SK-N-SH treated with all-trans-retinoic acid at 6 μM for 48 hours (cell line): ENCODE measurements at regions not wholly inside any gene's neighbourhood (a gene's known extent, or its start where the extent isn't known, plus 50 kb on each side); places are given as distances from the start of the nearest gene placed in this dataset.

ENCODE experiments used
- ARNTL ChIP-seq: fragments of 450-650 bp; formaldehyde crosslinking; IDR thresholded peaks from 2 replicates; pipeline ENCODE4 v1.5.0; 2020; ENCODE audit warnings: low read depth, mild to moderate bottlenecking, moderate library complexity, borderline replicate concordance
- CSDC2 ChIP-seq: fragments of 250-450 bp; sonication (Bioruptor Pico); IDR thresholded peaks from 2 replicates; pipeline ENCODE4 v1.5.0; 2020; ENCODE audit warnings: mild to moderate bottlenecking, moderate library complexity
- OSR1 ChIP-seq: fragments of 250-450 bp; sonication (Bioruptor Pico); IDR thresholded peaks from 2 replicates; pipeline ENCODE4 v1.8.0; 2022; ENCODE audit warnings: moderate library complexity, mild to moderate bottlenecking, inconsistent platforms
- PATZ1 ChIP-seq: fragments of 250-450 bp; sonication (Bioruptor Pico); IDR thresholded peaks from 2 replicates; pipeline ENCODE4 v1.8.0; 2020; ENCODE audit warnings: mild to moderate bottlenecking, moderate library complexity, borderline replicate concordance
- RARB ChIP-seq: fragments of 250-450 bp; sonication (Bioruptor Pico); IDR thresholded peaks from 2 replicates; pipeline ENCODE4 v1.8.0; 2021; ENCODE audit warnings: mild to moderate bottlenecking, moderate library complexity
- SNAI2 ChIP-seq: fragments of 250-450 bp; sonication (Bioruptor Pico); IDR thresholded peaks from 2 replicates; pipeline ENCODE4 v1.5.0; 2020; ENCODE audit warnings: mild to moderate bottlenecking, moderate library complexity
- TCF4 ChIP-seq: fragments of 250-450 bp; sonication (Bioruptor Pico); IDR thresholded peaks from 2 replicates; pipeline ENCODE4 v1.8.0; 2021; ENCODE audit warnings: mild to moderate bottlenecking, moderate library complexity, borderline replicate concordance
- TOX ChIP-seq: fragments of 250-450 bp; sonication (Bioruptor Pico); IDR thresholded peaks from 2 replicates; pipeline ENCODE4 v1.8.0; 2021; ENCODE audit warnings: mild to moderate bottlenecking, moderate library complexity, borderline replicate concordance
- ZC3H10 ChIP-seq: fragments of 250-450 bp; sonication (Bioruptor Pico); IDR thresholded peaks from 2 replicates; pipeline ENCODE4 v1.5.1; 2021; ENCODE audit warnings: mild to moderate bottlenecking, moderate library complexity
- ZFP3 ChIP-seq: fragments of 250-450 bp; sonication (Bioruptor Pico); IDR thresholded peaks from 2 replicates; pipeline ENCODE4 v1.5.0; 2020; ENCODE audit warnings: mild to moderate bottlenecking, moderate library complexity
- ZFP30 ChIP-seq: fragments of 450-650 bp; formaldehyde crosslinking; IDR thresholded peaks from 2 replicates; pipeline ENCODE4 v1.5.0; 2022; ENCODE audit warnings: mild to moderate bottlenecking, moderate library complexity
- ZNF565 ChIP-seq: fragments of 450-650 bp; formaldehyde crosslinking; conservative IDR thresholded peaks from 2 replicates; pipeline ENCODE4 v1.5.0; 2020; ENCODE audit warnings: low read depth, mild to moderate bottlenecking, moderate library complexity
- ZNF8 ChIP-seq: fragments of 450-650 bp; formaldehyde crosslinking; IDR thresholded peaks from 2 replicates; pipeline ENCODE4 v1.5.0; 2020; ENCODE audit warnings: mild to moderate bottlenecking, moderate library complexity

GRCh38 chr10:4191354-4191753 lies 406.3 kb upstream of the KLF6 start:
- no peak for TF ChIP-seq TOX (CRISPR knock-in tag)
- TF ChIP-seq PATZ1 (CRISPR knock-in tag): no peak
- TF ChIP-seq RARB (CRISPR knock-in tag): no peak
- no peak for TF ChIP-seq OSR1 (CRISPR knock-in tag)
- no peak for TF ChIP-seq ZFP3
- no peak for TF ChIP-seq CSDC2 (CRISPR knock-in tag)
- no peak for TF ChIP-seq ZC3H10 (CRISPR knock-in tag)
- no peak for TF ChIP-seq ZFP30 (CRISPR knock-in tag)
- TF ChIP-seq TCF4 (CRISPR knock-in tag): no peak
- no peak for TF ChIP-seq ZNF565
- TF ChIP-seq ZNF8: no peak
- no peak for TF ChIP-seq ARNTL
- TF ChIP-seq SNAI2 (CRISPR knock-in tag): no peak
